Hepatic stellate cell (primary cell): ENCODE measurements at regions not wholly inside any gene's neighbourhood (a gene's known extent, or its start where the extent isn't known, plus 50 kb on each side); places are given as distances from the start of the nearest gene placed in this dataset.
A peak's percentile ranks its signal among the peaks of the same experiment; 100 is the strongest.

ENCODE experiments used
- DNase-seq: peaks from one replicate; pipeline ENCODE4 v3.0.0; 2011; ENCODE audit warnings: low spot score

DNA sequence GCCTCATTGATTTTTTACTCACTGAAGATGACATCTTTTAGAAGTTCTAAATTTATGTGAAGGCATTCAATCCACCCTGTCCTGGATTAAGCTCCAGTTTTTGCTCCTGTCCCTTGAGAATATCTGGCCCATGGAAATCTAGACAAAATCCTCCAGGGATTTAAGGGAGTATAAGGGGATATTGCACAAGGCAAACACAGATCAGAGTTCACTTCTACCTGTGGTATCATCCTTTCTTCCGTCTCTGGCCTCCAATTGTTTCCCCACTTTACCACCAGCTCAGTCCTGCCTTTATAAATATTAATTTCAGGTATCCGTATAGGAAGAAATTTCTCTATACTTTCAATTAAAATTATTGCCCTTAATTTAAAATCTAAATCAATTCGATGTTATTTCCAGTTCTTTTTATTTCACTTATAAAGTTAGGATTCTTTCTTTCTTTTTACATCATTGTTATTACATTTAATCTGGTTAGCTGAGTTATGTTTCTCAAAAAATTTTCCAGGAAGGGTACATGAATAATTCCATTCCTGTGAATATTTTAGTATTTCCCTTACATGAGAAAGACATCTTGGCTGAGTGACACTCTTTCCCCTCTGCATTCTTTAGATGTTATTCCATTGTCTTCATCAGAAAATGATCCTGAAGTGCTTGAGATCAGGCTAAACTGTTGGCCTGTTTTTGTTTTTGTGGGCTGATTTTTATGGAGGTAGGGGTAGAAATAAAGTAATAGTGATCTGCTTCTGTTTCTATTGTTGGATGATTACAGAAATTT is 194.3 kb upstream of the MAP3K1 start:
- peak; percentile 19 for DNase-seq

- DNase-seq = no peak
Observed at GRCh38 chr5:56617998-56618397, 197.4 kb upstream of the MAP3K1 start.

DNA sequence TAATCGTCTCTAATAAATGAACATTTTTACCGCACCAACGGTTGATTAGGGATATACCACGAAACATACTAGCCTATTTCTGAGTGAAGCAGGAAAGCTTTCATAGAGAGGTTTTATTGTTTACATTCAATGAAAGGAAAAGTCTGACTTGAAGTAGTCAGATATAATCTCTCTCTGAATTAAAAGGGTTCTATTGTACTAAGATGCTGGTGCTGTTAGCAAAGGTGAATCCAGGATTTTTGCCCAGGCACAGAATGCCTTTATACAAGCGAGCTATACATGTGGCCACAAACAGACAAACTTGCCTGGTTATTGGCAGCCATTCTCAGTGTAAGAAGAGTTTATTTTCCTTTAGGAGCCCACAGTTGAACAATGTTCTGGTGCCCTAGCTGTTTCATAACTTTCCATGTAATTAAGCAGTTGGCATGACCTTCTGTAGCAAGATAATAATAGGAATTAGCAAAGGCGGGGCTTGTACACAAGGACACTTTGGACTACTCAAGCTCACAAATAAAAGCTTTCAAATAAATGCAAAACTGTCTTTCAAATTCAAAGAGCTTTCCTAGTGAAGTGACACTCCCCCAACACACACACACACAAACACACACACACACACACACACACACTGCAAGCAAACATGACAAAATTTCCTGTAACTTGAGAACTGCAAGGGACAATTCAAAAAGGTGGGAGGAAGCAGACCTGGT is 198.7 kb upstream of the MAP3K1 start:
- DNase-seq = no peak

GRCh38 chr5:56615361-56616153 is 199.8 kb upstream of the MAP3K1 start:
- no peak for DNase-seq

GRCh38 chr5:56612759-56613158 is 202.6 kb upstream of the MAP3K1 start:
- DNase-seq = no peak

- no peak for DNase-seq
Observed at GRCh38 chr5:56612353-56612752, 203.0 kb upstream of the MAP3K1 start.

DNA sequence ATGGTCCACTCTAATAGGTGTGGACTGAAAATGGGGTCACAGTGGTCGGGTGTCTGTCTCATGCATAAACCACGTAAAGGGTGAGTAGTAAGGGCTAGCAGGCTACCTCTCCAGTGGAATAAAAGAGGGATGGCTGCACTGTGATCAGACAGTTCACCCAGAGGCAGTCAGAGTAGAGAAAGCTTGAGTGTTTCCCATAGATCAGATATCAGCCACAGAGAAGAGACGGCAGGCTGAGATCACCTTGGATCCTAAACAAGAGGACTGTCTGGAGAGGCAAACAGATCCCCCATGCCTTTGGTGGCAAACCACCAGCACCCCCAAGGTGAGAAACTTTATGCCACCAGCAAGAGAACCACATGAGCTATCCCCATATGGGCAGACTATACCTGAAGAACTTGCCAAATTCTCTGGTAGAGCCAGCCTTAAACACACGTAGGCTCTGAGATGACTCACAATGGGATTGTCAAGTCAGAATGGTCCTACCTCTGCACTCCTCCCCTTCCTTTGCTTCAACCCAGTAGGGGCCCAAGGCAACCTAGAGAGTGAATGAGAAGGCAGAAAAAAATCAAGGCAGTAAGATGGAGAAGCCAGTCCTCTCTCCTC is 205.2 kb upstream of the MAP3K1 start:
- no peak for DNase-seq

DNA sequence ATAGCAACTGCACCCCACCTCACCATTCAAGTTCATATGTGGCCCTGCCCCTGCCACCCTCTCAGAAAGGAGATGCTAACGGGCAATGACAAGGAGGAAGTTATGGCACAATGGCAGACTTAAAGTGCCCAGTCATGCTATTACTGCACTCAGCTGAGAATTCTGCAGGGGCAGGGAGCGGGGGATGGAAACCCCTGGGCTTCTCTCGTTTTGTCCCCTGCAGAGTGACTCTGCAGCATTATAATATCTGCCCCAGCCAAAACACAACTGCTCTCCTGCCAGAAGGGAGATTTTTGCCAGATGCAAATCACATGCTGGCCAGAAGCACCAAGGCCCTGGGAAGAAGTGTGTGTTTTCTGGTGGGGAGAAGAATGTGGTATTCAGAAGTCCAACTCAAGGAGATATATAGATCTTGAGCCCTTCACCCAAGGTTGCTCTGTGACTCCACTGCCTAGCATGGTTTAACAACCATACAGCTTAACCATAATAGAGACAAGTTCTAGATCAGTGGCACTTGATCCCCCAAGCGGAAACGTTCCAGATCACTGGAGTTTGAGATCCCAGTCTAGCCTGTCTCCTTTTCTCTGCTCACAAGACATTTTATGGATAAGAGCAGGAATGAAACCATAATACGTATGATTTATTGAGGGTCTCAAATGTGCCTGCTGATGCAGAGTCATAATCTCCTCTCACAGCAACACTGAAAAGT is 207.0 kb upstream of the MAP3K1 start:
- no peak for DNase-seq

DNA sequence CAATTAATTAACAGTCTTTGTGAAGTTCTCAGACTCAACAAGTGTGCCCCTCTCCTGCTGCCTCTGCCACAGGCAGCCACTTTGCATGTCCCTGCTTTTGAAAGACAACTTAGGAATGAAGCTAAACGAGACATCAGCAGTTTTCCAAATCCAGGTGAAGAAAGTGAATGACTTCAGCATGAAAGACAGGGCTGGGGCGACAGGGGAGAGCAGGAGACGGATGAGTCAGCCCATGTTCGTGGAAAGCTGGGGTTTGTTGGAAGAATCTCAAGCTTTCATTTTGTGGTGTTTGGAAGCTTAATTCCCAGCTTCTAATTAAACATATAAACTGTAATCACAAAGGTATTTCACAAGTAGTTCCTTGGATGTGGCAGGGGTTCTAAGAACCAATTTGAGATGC is 207.8 kb upstream of the MAP3K1 start:
- no peak for DNase-seq

DNA sequence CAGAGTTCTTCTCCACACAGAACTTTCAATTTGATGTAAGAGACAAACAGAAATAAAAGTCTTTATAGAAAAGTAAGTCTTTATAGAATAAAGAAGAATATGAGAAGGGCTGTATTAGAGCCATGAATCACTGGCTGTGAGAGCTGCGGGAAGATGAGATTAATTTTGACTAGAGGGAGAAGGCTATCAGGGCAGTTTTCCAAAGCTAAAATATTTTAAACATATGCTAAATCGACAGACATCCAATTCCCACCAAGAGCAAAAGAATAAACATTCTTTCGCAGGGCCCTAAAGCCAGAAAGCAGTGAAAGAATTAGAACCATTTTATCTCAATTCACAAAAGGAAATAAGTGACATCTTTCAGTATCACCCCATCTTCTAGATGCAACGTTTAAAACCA is 208.3 kb upstream of the MAP3K1 start:
- no peak for DNase-seq

DNA sequence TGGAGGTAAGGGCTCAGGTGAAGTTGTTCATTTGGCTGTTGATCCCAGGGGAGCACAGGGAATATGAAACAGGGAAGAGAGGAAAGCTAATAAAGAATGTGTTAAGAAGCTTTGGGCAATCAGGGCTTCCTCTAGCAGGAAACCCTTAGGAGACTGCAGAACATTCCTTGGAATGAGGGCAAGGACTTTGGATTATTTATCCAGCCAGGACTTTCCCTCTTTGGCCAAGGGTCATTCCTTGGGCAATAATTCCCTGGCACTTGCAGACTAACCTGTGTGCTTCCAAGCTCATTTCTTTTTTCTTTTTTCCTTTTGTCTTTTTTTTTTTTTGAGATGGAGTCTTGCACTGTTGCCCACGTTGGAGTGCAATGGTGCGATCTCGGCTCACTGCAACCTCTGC is 209.2 kb upstream of the MAP3K1 start:
- DNase-seq = no peak

GRCh38 chr5:56605231-56605630 is 210.1 kb upstream of the MAP3K1 start:
- no peak for DNase-seq

DNA sequence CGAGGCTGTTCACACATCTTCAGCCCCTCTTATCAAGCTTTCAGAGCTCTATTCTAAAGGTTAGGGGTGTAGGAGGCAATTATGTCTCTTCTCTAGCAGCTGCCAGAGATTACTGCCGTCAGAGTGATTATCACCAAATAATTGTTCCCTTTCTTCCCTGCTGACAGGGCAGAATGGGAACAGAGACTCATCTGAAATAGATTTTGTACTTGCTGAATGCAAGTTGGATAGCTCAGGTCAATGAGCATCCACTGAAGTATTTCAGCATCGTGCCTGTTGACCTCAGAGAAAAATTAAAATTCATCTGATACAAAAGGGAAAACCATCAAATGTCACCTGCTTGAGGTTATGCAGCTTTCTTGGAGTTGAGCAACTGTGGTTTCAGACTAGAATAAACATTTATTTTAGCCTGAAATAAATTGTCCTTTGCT is 213.7 kb upstream of the MAP3K1 start:
- DNase-seq = no peak

DNA sequence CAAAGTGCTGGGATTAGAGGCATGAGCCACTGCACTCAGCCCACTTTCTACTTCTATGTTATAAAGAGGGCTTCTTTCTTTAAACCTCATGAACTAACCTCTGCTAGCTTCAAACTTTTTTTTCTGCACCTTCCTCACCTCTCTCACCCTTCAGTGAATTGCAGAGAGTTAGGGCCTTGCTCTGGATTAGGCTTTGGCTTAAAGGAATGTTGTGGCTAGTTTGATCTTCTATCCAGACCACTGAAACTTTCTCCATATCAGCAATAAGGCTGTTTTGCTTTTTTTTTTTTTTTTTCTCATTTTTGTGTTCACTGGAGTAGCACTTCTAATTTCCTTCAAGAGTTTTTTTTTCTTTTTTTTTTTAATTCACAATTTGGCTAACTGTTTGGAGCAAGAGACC is 216.4 kb upstream of the MAP3K1 start:
- no peak for DNase-seq

GRCh38 chr5:56596155-56596554 is 219.2 kb upstream of the MAP3K1 start:
- DNase-seq = no peak

DNA sequence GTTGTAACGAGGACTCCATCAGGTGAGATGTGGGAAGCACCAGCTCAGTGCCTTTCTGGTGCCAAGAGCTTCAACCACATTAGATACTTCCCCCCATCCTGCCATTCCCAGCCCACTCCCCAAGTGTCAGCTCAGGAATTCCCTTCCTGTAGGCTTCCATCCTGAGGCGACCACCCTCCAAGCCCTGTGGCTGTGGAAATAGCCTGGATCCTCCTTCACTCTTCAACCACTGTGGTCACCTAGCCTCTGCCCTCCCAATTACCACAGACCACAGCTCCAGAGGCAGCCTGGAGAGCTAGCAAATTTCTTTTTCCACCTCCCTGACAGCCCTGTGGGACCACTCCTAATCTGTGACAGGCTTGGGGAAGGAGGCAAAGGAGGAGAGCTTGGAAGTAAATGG is 219.8 kb upstream of the MAP3K1 start:
- no peak for DNase-seq

- no peak for DNase-seq
Observed at GRCh38 chr5:56594792-56595191, 220.6 kb upstream of the MAP3K1 start.

GRCh38 chr5:56591081-56591480 is 224.3 kb upstream of the MAP3K1 start:
- no peak for DNase-seq

DNA sequence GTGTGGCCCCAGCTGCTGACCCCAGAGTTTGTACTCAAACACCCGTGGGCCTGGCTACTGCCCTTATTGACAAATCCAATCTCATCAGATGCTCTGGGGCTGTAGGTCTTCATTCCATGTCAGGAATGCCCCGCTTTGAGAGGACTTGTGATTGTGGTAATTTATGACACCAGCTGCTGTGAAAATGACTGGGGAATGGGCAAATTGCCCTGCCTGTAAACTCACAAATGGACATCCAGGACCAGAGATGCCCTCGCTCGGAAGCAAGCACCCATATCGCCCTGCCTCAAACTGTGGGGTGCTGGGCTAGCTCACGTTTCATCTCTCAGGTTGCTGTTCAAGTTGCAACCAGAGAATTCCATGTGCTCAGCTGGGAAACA is 225.9 kb upstream of the MAP3K1 start:
- no peak for DNase-seq

DNA sequence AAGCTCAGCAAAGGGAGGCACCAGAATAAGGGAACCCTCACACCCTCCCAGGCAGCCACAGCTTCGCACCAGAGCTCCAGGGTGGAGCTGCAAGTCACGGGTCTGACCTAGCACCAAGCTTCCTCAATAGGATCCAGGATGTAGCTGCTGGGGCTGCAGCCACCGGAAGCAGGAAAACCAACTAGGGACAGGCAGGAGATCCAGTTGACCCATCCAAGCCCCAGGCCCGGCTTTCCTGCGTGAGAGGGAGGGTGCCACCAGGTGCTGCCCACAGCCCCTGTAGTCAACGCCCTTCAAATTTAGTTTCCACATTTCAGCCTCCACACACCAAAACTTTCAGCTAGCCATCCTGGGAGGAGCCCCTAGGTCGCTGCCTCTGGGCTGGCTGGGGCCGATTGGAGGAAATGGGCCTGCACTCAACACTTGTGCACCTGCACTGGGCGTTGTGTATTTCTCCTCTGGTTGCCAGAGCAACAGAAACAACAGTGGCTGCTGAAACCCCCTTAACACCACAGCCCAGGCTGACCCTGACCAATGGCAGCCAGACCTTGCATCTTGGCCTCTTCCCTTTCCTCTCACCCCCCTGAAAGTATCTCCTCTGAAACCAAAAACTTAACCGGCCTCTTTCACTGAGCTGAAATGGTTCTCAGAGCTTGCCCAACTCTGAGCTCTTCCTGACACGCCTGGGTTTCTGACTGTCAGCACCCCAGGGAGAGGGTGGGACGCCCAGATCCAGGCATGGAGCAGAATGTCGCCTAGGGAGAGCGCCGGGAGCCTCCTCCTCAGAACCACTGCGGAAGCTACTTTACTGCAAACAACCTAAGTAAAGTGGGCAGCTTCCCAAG is 226.5 kb upstream of the MAP3K1 start:
- no peak for DNase-seq

DNA sequence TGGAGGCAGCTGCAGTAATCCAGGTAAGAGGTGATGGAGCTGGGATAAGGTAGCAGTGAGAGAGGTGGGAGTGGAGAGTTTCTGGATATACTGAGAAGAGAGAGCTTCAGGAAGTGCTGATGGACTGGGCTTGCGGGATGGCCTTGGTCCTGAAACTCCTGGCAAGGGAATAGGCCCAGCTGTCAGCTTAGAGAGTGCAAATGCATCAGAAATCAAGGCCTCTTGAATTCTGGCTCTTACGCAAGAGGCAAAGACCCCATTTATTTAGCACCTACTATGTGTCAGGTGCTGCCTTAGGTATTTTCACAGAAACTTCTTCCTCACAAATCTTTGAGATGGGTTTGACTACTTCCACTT is 227.2 kb upstream of the MAP3K1 start:
- DNase-seq = no peak
